Liver (tissue), 6 donors: ENCODE measurements at regions not wholly inside any gene's neighbourhood (a gene's known extent, or its start where the extent isn't known, plus 50 kb on each side); places are given as distances from the start of the nearest gene placed in this dataset.
"Not testable (repeated sequence)": the region's sequence is repeated elsewhere in the genome, so short reads cannot be mapped to it uniquely, and the experiment has no call there.

Source experiments
- DNase-seq: peaks from one replicate; pipeline ENCODE4 v3.0.0-alpha.2; 2017; ENCODE audit warnings: low spot score
- H3K27ac ChIP-seq, 2 donors: one replicate each; pipeline ENCODE4 v1.7.0; 2013; ENCODE audit warnings: inconsistent platforms in 2 of 2, low read length in 2 of 2, control low read depth in 1 of 2, low read depth in 1 of 2, mild to moderate bottlenecking in 1 of 2
- H3K27me3 ChIP-seq, 4 donors: one replicate each; pipeline versions ENCODE4 v1.6.1 to v1.7.0; 2013; ENCODE audit warnings: low read length in 3 of 4, inconsistent platforms in 1 of 4, mild to moderate bottlenecking in 1 of 4, moderate library complexity in 1 of 4; ENCODE audit not compliant: control insufficient read depth in 4 of 4, insufficient read depth in 4 of 4
- H3K36me3 ChIP-seq, 4 donors: one replicate each; pipeline versions ENCODE4 v1.6.1 to v1.7.0; 2013; ENCODE audit warnings: low read length in 3 of 4, mild to moderate bottlenecking in 3 of 4, low read depth in 1 of 4, moderate library complexity in 1 of 4; ENCODE audit not compliant: control insufficient read depth in 4 of 4, insufficient read depth in 3 of 4
- H3K4me1 ChIP-seq, 4 donors: one replicate each; pipeline versions ENCODE4 v1.6.1 to v1.7.0; 2013; ENCODE audit warnings: low read length in 3 of 4, mild to moderate bottlenecking in 3 of 4, moderate library complexity in 1 of 4; ENCODE audit not compliant: control insufficient read depth in 4 of 4, insufficient read depth in 4 of 4
- H3K4me3 ChIP-seq, 3 donors: one replicate each; pipeline versions ENCODE4 v1.6.1 to v1.7.0; 2013; ENCODE audit warnings: low read length in 3 of 3, control low read depth in 1 of 3, low read depth in 1 of 3, mild to moderate bottlenecking in 1 of 3
- H3K9ac ChIP-seq, 2 donors: one replicate each; pipeline ENCODE4 v1.7.0; 2013; ENCODE audit warnings: low read length in 2 of 2, mild to moderate bottlenecking in 2 of 2, moderate library complexity in 2 of 2, control low read depth in 1 of 2, low read depth in 1 of 2
- H3K9me3 ChIP-seq, 4 donors: one replicate each; pipeline versions ENCODE4 v1.6.1 to v1.7.0; 2013; ENCODE audit warnings: low read length in 3 of 4; ENCODE audit not compliant: control insufficient read depth in 4 of 4
- EGR1 ChIP-seq, 2 donors: IDR thresholded peaks; 2 replicates each; pipeline ENCODE4 v1.6.1; 2016 to 2018; ENCODE audit warnings: antibody characterized with exemption in 2 of 2, low read depth in 2 of 2
- FOXA1 ChIP-seq: IDR thresholded peaks from 2 replicates; pipeline ENCODE4 v1.6.1; 2016; ENCODE audit warnings: antibody characterized with exemption
- FOXA2 ChIP-seq: IDR thresholded peaks from 2 replicates; pipeline ENCODE4 v1.6.1; 2016; ENCODE audit warnings: antibody characterized with exemption
- HNF4A ChIP-seq, 2 donors: conservative IDR thresholded peaks; 2 replicates each; pipeline ENCODE4 v1.6.1; 2016; ENCODE audit warnings: antibody characterized with exemption in 2 of 2, mild to moderate bottlenecking in 2 of 2
- NR2F2 ChIP-seq: IDR thresholded peaks from 2 replicates; pipeline ENCODE4 v1.6.1; 2016; ENCODE audit warnings: antibody characterized with exemption
- RXRA ChIP-seq, 2 donors: IDR thresholded peaks; 2 replicates each; pipeline ENCODE4 v1.6.1; 2017 to 2018; ENCODE audit warnings: antibody characterized with exemption in 2 of 2, mild to moderate bottlenecking in 1 of 2
- SP1 ChIP-seq: IDR thresholded peaks from 2 replicates; pipeline ENCODE4 v1.6.1; 2018; ENCODE audit warnings: antibody characterized with exemption, mild to moderate bottlenecking
- TF ChIP-seq, protein P1 (sequence below): IDR thresholded peaks from 2 replicates; pipeline ENCODE4 v1.6.1; 2016; ENCODE audit warnings: antibody characterized with exemption
- TF ChIP-seq, protein P2 (sequence below): IDR thresholded peaks from 2 replicates; pipeline ENCODE4 v1.6.1; 2016; ENCODE audit warnings: antibody characterized with exemption
- TF ChIP-seq, protein P3 (sequence below): IDR thresholded peaks from 2 replicates; pipeline ENCODE4 v1.6.1; 2016; ENCODE audit warnings: antibody characterized with exemption, mild to moderate bottlenecking
- TF ChIP-seq, protein P4 (sequence below): IDR thresholded peaks from 2 replicates; pipeline ENCODE4 v1.6.1; 2016; ENCODE audit warnings: antibody characterized with exemption
- donor health status: healthy.
- donor health status: healthy.
- donor health status: healthy.

DNA sequence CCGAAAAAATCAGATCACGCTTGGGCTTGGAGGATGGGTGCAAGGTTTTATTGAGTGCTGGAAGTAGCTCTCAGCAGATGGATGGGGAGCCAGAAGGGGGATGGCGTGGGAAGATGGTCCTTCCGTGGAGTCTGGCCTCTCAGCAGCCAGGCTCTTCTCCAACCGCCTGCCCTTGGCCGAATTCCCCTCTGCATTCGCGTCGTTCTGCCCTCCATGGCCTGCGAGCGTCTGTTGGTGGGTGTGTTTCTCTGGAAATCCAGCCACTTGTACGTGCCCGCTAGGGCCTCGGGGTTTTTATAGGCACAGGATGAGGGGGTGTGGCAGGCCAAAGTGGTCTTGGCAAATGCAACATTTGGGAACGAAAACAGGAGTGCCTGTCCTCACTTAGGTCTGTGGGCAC is 815.2 kb downstream of the TSN start (continued):
- TF ChIP-seq FOXA1 (no peak), HNF4A (conservative IDR thresholded peaks at IDR 0.05) (no peak), SP1 (no peak)
- TF ChIP-seq, protein P1, sequence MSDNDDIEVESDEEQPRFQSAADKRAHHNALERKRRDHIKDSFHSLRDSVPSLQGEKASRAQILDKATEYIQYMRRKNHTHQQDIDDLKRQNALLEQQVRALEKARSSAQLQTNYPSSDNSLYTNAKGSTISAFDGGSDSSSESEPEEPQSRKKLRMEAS: no peak

DNA sequence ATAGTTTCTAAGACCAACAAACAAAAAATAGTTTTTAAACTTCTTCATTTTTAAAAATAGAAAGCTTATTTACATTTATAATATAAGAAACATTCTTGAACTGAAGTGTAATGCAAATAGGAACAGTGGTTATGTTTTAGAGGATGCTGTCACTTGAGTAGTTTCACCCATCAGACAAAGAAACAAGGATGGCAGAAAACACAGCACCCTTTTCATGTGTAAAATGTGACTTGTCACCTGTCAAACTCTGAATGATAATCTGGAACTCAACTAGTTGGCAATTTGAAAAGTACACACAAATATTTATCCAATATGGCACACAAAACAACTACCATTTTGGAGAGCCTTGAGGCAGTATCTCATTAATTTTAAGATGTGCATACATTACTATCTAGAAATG is 816.0 kb downstream of the TSN start:
- not testable (repeated sequence) for H3K4me3 ChIP-seq, H3K4me1 ChIP-seq, H3K9ac ChIP-seq, H3K27ac ChIP-seq, H3K36me3 ChIP-seq, H3K27me3 ChIP-seq, DNase-seq, H3K9me3 ChIP-seq

DNA sequence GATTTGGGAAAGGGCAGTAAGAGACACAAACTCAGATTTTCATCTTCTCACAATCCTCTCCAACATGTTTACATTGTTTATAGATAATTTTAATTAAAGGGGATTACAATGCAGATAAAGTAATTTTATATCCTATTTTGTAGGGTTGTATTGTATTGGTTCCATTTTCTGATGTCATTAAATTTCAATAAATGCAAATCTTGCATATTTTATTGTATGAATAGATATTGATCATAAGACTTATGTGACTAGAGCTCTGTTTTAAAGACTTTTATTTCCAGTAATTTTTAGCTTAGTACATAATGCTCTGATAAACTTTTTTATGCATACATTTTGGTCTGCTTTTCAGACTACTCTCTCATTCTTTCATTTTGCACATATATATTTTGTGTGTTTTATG is 819.6 kb downstream of the TSN start:
- no peak overlapping the region for H3K27ac ChIP-seq
- no peaks in the 10 kb centered on the region for H3K36me3 ChIP-seq
- no peaks in the 10 kb centered on the region for H3K9me3 ChIP-seq
- no peaks in the 10 kb centered on the region for H3K4me1 ChIP-seq
- H3K27me3 ChIP-seq: no peaks in the 10 kb centered on the region
- H3K4me3 ChIP-seq: no peak overlapping the region
- H3K9ac ChIP-seq: no peak overlapping the region
- TF ChIP-seq, protein P2, sequence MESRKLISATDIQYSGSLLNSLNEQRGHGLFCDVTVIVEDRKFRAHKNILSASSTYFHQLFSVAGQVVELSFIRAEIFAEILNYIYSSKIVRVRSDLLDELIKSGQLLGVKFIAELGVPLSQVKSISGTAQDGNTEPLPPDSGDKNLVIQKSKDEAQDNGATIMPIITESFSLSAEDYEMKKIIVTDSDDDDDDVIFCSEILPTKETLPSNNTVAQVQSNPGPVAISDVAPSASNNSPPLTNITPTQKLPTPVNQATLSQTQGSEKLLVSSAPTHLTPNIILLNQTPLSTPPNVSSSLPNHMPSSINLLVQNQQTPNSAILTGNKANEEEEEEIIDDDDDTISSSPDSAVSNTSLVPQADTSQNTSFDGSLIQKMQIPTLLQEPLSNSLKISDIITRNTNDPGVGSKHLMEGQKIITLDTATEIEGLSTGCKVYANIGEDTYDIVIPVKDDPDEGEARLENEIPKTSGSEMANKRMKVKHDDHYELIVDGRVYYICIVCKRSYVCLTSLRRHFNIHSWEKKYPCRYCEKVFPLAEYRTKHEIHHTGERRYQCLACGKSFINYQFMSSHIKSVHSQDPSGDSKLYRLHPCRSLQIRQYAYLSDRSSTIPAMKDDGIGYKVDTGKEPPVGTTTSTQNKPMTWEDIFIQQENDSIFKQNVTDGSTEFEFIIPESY: no peak
- TF ChIP-seq EGR1 (IDR thresholded peaks at IDR 0.05; ENCODE audit: low read depth in 2 of 2) (no peak), FOXA2 (no peak), HNF4A (conservative IDR thresholded peaks at IDR 0.05) (no peak), FOXA1 (no peak), RXRA (IDR thresholded peaks at IDR 0.05) (no peak), NR2F2 (no peak)
- TF ChIP-seq, protein P3, sequence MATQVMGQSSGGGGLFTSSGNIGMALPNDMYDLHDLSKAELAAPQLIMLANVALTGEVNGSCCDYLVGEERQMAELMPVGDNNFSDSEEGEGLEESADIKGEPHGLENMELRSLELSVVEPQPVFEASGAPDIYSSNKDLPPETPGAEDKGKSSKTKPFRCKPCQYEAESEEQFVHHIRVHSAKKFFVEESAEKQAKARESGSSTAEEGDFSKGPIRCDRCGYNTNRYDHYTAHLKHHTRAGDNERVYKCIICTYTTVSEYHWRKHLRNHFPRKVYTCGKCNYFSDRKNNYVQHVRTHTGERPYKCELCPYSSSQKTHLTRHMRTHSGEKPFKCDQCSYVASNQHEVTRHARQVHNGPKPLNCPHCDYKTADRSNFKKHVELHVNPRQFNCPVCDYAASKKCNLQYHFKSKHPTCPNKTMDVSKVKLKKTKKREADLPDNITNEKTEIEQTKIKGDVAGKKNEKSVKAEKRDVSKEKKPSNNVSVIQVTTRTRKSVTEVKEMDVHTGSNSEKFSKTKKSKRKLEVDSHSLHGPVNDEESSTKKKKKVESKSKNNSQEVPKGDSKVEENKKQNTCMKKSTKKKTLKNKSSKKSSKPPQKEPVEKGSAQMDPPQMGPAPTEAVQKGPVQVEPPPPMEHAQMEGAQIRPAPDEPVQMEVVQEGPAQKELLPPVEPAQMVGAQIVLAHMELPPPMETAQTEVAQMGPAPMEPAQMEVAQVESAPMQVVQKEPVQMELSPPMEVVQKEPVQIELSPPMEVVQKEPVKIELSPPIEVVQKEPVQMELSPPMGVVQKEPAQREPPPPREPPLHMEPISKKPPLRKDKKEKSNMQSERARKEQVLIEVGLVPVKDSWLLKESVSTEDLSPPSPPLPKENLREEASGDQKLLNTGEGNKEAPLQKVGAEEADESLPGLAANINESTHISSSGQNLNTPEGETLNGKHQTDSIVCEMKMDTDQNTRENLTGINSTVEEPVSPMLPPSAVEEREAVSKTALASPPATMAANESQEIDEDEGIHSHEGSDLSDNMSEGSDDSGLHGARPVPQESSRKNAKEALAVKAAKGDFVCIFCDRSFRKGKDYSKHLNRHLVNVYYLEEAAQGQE: no peak
- TF ChIP-seq, protein P1: no peak
- TF ChIP-seq, protein P4, sequence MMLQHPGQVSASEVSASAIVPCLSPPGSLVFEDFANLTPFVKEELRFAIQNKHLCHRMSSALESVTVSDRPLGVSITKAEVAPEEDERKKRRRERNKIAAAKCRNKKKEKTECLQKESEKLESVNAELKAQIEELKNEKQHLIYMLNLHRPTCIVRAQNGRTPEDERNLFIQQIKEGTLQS: no peak
- DNase-seq: no peak
